HCT116 (cell line): ENCODE measurements at regions not wholly inside any gene's neighbourhood (a gene's known extent, or its start where the extent isn't known, plus 50 kb on each side); places are given as distances from the start of the nearest gene placed in this dataset.

Source experiments
- ATAC-seq: fragments of 200-7000 bp; cut with Tn5 transposase; 2 replicates; pipeline ENCODE4 v1.9.1; 2020; ENCODE audit warnings: mild to moderate bottlenecking, moderate library complexity
- BruUV-seq: library from RNA; stranded (reverse); fragments of 400-500 nt; replicated peaks from 2 replicates; lab custom pipeline; 2021; lab: Mats Ljungman, UMichigan
- CTCF ChIA-PET: fragments of 300-600 bp; sonication (Branson Sonifier 250); formaldehyde crosslinking; loops from one replicate; lab custom pipeline; 2021; ENCODE audit warnings: antibody characterized with exemption; lab: Charles Lee
- POLR2A ChIA-PET: fragments of 300-600, 350-600 bp; sonication (Branson Sonifier 250); formaldehyde crosslinking; loops from one replicate; lab custom pipeline; 2021; ENCODE audit warnings: antibody characterized with exemption; lab: Charles Lee
- RAD21 ChIA-PET, 2 experiments: fragments of 300-600 bp; sonication (Branson Sonifier 250); formaldehyde crosslinking; loops; one replicate each; lab custom pipeline; 2023; ENCODE audit warnings: low total read pairs in 2 of 2; ENCODE audit not compliant: uncharacterized antibody in 2 of 2, unreplicated experiment in 2 of 2, low non-redundant PET in 1 of 2; lab: Charles Lee
- DNase-seq: peaks from one replicate; pipeline ENCODE4 v3.0.0-alpha.2; 2010; ENCODE audit warnings: low read depth, low spot score
- H2AFZ ChIP-seq: fragments of 200-600 bp; shearing (Covaris generic), sonication (generic); 2 replicates; pipeline ENCODE4 v1.6.1; 2017; ENCODE audit warnings: low read depth, mixed run types, mixed read lengths, antibody characterized with exemption, low read length; ENCODE audit not compliant: poor library complexity, severe bottlenecking
- H3K27ac ChIP-seq: 2 replicates; pipeline ENCODE4 v1.5.1; 2012; ENCODE audit warnings: low read depth, low read length
- H3K27me3 ChIP-seq: fragments of 200-600 bp; sonication (generic); 2 replicates; pipeline ENCODE4 v1.6.1; 2016; ENCODE audit warnings: mixed run types, low read length, mixed read lengths; ENCODE audit not compliant: insufficient read depth
- H3K36me3 ChIP-seq, 2 experiments: fragments of 200-500 bp in 1 of 2; fragments of 200-600 bp in 1 of 2; sonication (Bioruptor generic) in 1 of 2; sonication (generic) in 1 of 2; 2 replicates each; pipeline versions ENCODE4 v1.5.1 to v1.6.1; 2014 to 2016; ENCODE audit warnings: low read length in 2 of 2, inconsistent platforms in 1 of 2, mixed read lengths in 1 of 2, mixed run types in 1 of 2; ENCODE audit not compliant: insufficient read depth in 2 of 2, control insufficient read depth in 1 of 2
- H3K4me1 ChIP-seq, 2 experiments: fragments of 200-600 bp in 1 of 2; sonication (generic) in 1 of 2; 2 replicates each; pipeline versions ENCODE4 v1.5.1 to v1.6.1; 2012 to 2017; ENCODE audit warnings: low read length in 2 of 2, inconsistent platforms in 1 of 2, mild to moderate bottlenecking in 1 of 2, mixed read lengths in 1 of 2, mixed run types in 1 of 2, moderate library complexity in 1 of 2; ENCODE audit not compliant: insufficient read depth in 2 of 2, control insufficient read depth in 1 of 2
- H3K4me2 ChIP-seq: fragments of 200-600 bp; sonication (generic); 2 replicates; pipeline ENCODE4 v1.6.1; 2017; ENCODE audit warnings: mixed run types, low read length, mixed read lengths
- H3K4me3 ChIP-seq, 2 experiments: fragments of 200-600 bp in 1 of 2; sonication (generic) in 1 of 2; replicated peaks in 1 of 2; 2 replicates each; pipeline ENCODE4 v1.5.1; 2011 to 2016; ENCODE audit warnings: low read length in 2 of 2, control low read depth in 1 of 2, low read depth in 1 of 2, mild to moderate bottlenecking in 1 of 2, mixed read lengths in 1 of 2, mixed run types in 1 of 2
- H3K79me2 ChIP-seq: fragments of 200-600 bp; sonication (generic); 2 replicates; pipeline ENCODE4 v1.6.1; 2017; ENCODE audit warnings: mild to moderate bottlenecking, mixed run types, low read length, moderate library complexity, mixed read lengths; ENCODE audit not compliant: insufficient read depth
- H3K9ac ChIP-seq: fragments of 200-600 bp; sonication (generic); 2 replicates; pipeline ENCODE4 v1.6.1; 2016; ENCODE audit warnings: low read length, mixed read lengths
- H3K9me2 ChIP-seq: fragments of 200-600 bp; sonication (generic), shearing (Covaris generic); 2 replicates; pipeline ENCODE4 v1.6.1; 2017; ENCODE audit warnings: mixed run types, mild to moderate bottlenecking, moderate library complexity; ENCODE audit not compliant: insufficient read depth
- H3K9me3 ChIP-seq, 2 experiments: fragments of 200-500 bp in 1 of 2; fragments of 200-600 bp in 1 of 2; sonication (Bioruptor generic) in 1 of 2; sonication (generic) in 1 of 2; 2 replicates each; pipeline ENCODE4 v1.6.1; 2014 to 2017; ENCODE audit warnings: low read length in 2 of 2, mixed read lengths in 2 of 2, inconsistent platforms in 1 of 2, low read depth in 1 of 2, mild to moderate bottlenecking in 1 of 2, mixed run types in 1 of 2, moderate library complexity in 1 of 2; ENCODE audit not compliant: control insufficient read depth in 1 of 2, insufficient read depth in 1 of 2
- H4K20me1 ChIP-seq: fragments of 200-600 bp; sonication (generic), shearing (Covaris generic); 2 replicates; pipeline ENCODE4 v1.6.1; 2017; ENCODE audit warnings: mixed run types, mild to moderate bottlenecking, moderate library complexity; ENCODE audit not compliant: insufficient read depth
- CBX3 ChIP-seq: IDR thresholded peaks from 2 replicates; pipeline ENCODE4 v1.6.1; 2012; ENCODE audit warnings: low read depth
- CTCF ChIP-seq, 3 experiments: fragments of 200-600 bp in 1 of 3; sonication (generic) in 1 of 3; IDR thresholded peaks in 2 of 3; conservative IDR thresholded peaks in 1 of 3; 2 replicates each; pipeline ENCODE4 v1.5.1; 2012 to 2017; ENCODE audit warnings: low read depth in 2 of 3, low read length in 2 of 3, antibody characterized with exemption in 1 of 3, borderline replicate concordance in 1 of 3, control low read depth in 1 of 3, mild to moderate bottlenecking in 1 of 3, mixed read lengths in 1 of 3, mixed run types in 1 of 3, moderate library complexity in 1 of 3; ENCODE audit not compliant: insufficient read depth in 1 of 3
- EZH2 ChIP-seq: fragments of 200-600 bp; sonication (generic); IDR thresholded peaks from 2 replicates; pipeline ENCODE4 v1.6.1; 2017; ENCODE audit warnings: antibody characterized with exemption, mixed run types
- FOSL1 ChIP-seq: IDR thresholded peaks from 2 replicates; pipeline ENCODE4 v1.6.1; 2012; ENCODE audit warnings: low read depth
- JUND ChIP-seq: IDR thresholded peaks from 2 replicates; pipeline ENCODE4 v1.6.1; 2012
- RAD21 ChIP-seq: IDR thresholded peaks from 2 replicates; pipeline ENCODE4 v1.6.1; 2012; ENCODE audit warnings: low read depth, mild to moderate bottlenecking
- SIN3A ChIP-seq: IDR thresholded peaks from 2 replicates; pipeline ENCODE4 v1.6.1; 2012; ENCODE audit warnings: low read depth
- SP1 ChIP-seq: IDR thresholded peaks from 2 replicates; pipeline ENCODE4 v1.6.1; 2012; ENCODE audit warnings: low read depth
- YY1 ChIP-seq: IDR thresholded peaks from 2 replicates; pipeline ENCODE4 v1.6.1; 2011; ENCODE audit warnings: low read length, low read depth, moderate library complexity, mild to moderate bottlenecking; ENCODE audit not compliant: insufficient replicate concordance; ENCODE audit errors: extremely low read depth
- ZNF274 ChIP-seq: fragments of 200-500 bp; sonication (Bioruptor generic); IDR thresholded peaks from 2 replicates; pipeline ENCODE4 v1.6.1; 2014; ENCODE audit warnings: mild to moderate bottlenecking, low read depth, low read length, inconsistent platforms
- intact Hi-C: fragments of 100-400 bp; cut with micrococcal nuclease; formaldehyde crosslinking; loops from 2 replicates; pipeline ENCODE4 v1.10.0; 2022
- TF ChIP-seq, protein P1 (sequence below): IDR thresholded peaks from 2 replicates; pipeline ENCODE4 v1.6.1; 2012; ENCODE audit warnings: low read depth
- TF ChIP-seq, protein P2 (sequence below): IDR thresholded peaks from 2 replicates; pipeline ENCODE4 v1.6.1; 2011; ENCODE audit warnings: mild to moderate bottlenecking, low read length, moderate library complexity; ENCODE audit not compliant: insufficient replicate concordance; ENCODE audit errors: extremely low read depth

- intact Hi-C loops, result no loop called here
- H4K20me1 ChIP-seq, result no peaks in the 10 kb centered on the region
- ATAC-seq, result no peak
Measured at GRCh38 chr4:84041426-84041825, 457.7 kb downstream of the NKX6-1 start.

More at GRCh38 chr4:84041426-84041825, 457.7 kb downstream of the NKX6-1 start:
- TF ChIP-seq FOSL1 (no peak), YY1 (no peak), CBX3 (no peak), ZNF274 (no peak), RAD21 (no peak), EZH2 (no peak), JUND (no peak), SP1 (no peak), CTCF (IDR thresholded peaks at IDR 0.05 in 2 of 3, conservative IDR thresholded peaks at IDR 0.05 in 1 of 3; ENCODE audit: borderline replicate concordance in 1 of 3, insufficient read depth in 1 of 3, low read depth in 2 of 3, low read length in 2 of 3) (no peak), SIN3A (no peak)
- TF ChIP-seq, protein P1, sequence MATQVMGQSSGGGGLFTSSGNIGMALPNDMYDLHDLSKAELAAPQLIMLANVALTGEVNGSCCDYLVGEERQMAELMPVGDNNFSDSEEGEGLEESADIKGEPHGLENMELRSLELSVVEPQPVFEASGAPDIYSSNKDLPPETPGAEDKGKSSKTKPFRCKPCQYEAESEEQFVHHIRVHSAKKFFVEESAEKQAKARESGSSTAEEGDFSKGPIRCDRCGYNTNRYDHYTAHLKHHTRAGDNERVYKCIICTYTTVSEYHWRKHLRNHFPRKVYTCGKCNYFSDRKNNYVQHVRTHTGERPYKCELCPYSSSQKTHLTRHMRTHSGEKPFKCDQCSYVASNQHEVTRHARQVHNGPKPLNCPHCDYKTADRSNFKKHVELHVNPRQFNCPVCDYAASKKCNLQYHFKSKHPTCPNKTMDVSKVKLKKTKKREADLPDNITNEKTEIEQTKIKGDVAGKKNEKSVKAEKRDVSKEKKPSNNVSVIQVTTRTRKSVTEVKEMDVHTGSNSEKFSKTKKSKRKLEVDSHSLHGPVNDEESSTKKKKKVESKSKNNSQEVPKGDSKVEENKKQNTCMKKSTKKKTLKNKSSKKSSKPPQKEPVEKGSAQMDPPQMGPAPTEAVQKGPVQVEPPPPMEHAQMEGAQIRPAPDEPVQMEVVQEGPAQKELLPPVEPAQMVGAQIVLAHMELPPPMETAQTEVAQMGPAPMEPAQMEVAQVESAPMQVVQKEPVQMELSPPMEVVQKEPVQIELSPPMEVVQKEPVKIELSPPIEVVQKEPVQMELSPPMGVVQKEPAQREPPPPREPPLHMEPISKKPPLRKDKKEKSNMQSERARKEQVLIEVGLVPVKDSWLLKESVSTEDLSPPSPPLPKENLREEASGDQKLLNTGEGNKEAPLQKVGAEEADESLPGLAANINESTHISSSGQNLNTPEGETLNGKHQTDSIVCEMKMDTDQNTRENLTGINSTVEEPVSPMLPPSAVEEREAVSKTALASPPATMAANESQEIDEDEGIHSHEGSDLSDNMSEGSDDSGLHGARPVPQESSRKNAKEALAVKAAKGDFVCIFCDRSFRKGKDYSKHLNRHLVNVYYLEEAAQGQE, result no peak
- TF ChIP-seq, protein P2, sequence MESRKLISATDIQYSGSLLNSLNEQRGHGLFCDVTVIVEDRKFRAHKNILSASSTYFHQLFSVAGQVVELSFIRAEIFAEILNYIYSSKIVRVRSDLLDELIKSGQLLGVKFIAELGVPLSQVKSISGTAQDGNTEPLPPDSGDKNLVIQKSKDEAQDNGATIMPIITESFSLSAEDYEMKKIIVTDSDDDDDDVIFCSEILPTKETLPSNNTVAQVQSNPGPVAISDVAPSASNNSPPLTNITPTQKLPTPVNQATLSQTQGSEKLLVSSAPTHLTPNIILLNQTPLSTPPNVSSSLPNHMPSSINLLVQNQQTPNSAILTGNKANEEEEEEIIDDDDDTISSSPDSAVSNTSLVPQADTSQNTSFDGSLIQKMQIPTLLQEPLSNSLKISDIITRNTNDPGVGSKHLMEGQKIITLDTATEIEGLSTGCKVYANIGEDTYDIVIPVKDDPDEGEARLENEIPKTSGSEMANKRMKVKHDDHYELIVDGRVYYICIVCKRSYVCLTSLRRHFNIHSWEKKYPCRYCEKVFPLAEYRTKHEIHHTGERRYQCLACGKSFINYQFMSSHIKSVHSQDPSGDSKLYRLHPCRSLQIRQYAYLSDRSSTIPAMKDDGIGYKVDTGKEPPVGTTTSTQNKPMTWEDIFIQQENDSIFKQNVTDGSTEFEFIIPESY, result no peak
- Histone ChIP-seq H3K4me1 (no peaks in the 10 kb centered on the region), H3K27me3 (no peaks in the 10 kb centered on the region), H3K4me3 (no peak overlapping the region), H3K4me2 (no peak overlapping the region), H3K9ac (no peak overlapping the region), H3K79me2 (no peaks in the 10 kb centered on the region), H2AFZ (no peak overlapping the region), H3K9me2 (no peaks in the 10 kb centered on the region), H3K9me3 (no peaks in the 10 kb centered on the region), H3K36me3 (no peaks in the 10 kb centered on the region), H3K27ac (no peak overlapping the region)
- ChIA-PET RAD21 (no interaction called here), CTCF (interaction anchor here (1.0 kb wide), 1 partner anchor 9 kb away, joined by 4 read pairs; no protein-coding TSS in a partner anchor), POLR2A (no interaction called here)
- no TSS peak for BruUV-seq
- DNase-seq, result no peak
